ENCODE measurements at regions not wholly inside any gene's neighbourhood (a gene's known extent, or its start where the extent isn't known, plus 50 kb on each side); places are given as distances from the start of the nearest gene placed in this dataset.

DNA sequence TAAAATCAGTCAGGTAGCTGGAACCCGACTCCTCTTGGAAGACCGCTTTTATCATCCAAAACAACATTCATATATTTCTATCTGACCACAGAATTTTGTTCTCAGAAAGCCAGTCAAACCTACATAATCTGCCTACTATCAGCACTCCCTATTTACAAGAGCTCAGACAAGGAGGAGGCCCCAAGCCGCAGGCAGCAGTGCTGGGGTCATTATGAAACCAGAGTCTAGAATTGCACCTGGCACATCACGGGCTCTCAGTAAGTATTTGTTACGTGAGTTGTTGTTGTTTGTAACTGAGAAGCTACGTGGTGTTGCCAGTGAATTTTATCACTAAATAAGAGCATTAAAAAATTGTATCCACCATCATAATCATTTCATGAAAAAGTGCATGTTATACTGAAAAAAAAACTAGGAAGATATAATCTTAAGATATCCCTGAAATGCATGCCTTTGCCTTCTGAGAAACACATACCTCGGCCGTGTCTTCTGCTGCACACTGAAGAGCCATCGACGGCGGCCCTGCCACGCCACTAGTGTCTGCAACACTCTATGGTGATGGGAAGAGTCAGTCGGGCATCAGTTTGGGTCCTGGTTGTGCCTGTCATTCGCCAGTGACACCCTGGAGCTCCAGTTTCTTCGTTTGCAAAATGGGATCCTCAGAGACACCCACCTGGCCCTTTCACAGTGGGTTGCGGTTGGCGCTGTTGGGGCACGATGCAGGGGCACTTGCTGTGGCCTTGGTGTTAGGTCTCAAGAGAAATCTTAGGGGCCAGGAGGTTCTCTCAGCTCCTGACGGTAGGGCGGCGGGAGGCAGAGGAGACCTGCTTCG, 505.9 kb downstream of the EIPR1 start:
- Mint-ChIP-seq H3K27me3 (ENCODE audit: low read depth, poor library complexity) (no peaks in the 10 kb centered on the region), H3K4me3 (no peak overlapping the region), H3K27ac (no peak overlapping the region), H3K4me1 (peaks cover 38% of the 10 kb centered on the region), H3K36me3 (ENCODE audit: low read depth) (no peaks in the 10 kb centered on the region), H3K9me3 (peaks cover under 1% of the 10 kb centered on the region)
- TF ChIP-seq, protein P1, sequence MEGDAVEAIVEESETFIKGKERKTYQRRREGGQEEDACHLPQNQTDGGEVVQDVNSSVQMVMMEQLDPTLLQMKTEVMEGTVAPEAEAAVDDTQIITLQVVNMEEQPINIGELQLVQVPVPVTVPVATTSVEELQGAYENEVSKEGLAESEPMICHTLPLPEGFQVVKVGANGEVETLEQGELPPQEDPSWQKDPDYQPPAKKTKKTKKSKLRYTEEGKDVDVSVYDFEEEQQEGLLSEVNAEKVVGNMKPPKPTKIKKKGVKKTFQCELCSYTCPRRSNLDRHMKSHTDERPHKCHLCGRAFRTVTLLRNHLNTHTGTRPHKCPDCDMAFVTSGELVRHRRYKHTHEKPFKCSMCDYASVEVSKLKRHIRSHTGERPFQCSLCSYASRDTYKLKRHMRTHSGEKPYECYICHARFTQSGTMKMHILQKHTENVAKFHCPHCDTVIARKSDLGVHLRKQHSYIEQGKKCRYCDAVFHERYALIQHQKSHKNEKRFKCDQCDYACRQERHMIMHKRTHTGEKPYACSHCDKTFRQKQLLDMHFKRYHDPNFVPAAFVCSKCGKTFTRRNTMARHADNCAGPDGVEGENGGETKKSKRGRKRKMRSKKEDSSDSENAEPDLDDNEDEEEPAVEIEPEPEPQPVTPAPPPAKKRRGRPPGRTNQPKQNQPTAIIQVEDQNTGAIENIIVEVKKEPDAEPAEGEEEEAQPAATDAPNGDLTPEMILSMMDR (IDR thresholded peaks at IDR 0.05): no peak
- no peak for DNase-seq

DNA sequence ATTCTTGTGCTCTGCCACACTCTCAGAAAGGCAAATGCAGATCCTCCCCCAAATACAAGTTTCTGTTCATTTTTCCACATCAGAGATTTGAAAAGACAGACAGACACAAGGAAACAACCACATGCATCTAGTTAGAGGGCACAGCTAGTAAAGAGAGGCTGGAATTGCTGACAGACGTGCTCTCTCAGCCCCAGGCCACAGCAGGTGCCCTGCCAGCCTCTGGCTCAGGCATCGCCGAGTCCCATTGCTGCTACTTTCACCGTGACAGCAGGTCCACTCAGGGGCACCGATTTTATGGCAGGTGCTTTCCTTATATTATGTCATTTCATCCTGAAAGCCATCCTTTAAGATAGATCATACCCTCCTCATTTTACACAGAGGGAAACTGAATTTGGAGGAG, 507.5 kb downstream of the EIPR1 start:
- TF ChIP-seq, protein P1 (IDR thresholded peaks at IDR 0.05): no peak
- Mint-ChIP-seq H3K9me3 (no peaks in the 10 kb centered on the region), H3K4me1 (peaks cover 33% of the 10 kb centered on the region), H3K27ac (no peak overlapping the region), H3K27me3 (ENCODE audit: low read depth, poor library complexity) (no peaks in the 10 kb centered on the region), H3K36me3 (ENCODE audit: low read depth) (no peaks in the 10 kb centered on the region), H3K4me3 (no peak overlapping the region)
- no peak for DNase-seq

DNA sequence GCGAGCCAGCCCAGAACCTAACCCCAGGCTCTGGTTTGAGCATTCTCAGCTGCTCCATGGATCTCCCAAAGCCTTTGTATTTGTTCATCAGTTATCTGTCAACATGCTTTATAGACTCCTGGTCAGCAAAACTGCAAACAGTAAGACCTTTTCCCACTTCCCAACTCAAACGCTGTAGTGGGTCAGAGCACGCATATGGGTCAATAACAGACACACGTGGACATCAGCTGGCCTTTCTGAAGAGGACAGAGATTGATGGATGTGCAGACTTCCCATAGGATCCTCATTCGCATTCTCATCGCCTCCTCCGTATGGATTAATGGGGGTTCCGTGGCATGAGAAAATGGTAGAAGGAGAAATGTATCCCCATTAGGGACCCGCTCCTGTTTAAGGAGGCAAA, 508.1 kb downstream of the EIPR1 start:
- Mint-ChIP-seq H3K27ac (no peak overlapping the region), H3K4me3 (no peak overlapping the region), H3K4me1 (peaks cover 33% of the 10 kb centered on the region), H3K36me3 (ENCODE audit: low read depth) (no peaks in the 10 kb centered on the region), H3K27me3 (ENCODE audit: low read depth, poor library complexity) (no peaks in the 10 kb centered on the region), H3K9me3 (no peaks in the 10 kb centered on the region)
- no peak for DNase-seq
- TF ChIP-seq, protein P1 (IDR thresholded peaks at IDR 0.05): no peak

DNA sequence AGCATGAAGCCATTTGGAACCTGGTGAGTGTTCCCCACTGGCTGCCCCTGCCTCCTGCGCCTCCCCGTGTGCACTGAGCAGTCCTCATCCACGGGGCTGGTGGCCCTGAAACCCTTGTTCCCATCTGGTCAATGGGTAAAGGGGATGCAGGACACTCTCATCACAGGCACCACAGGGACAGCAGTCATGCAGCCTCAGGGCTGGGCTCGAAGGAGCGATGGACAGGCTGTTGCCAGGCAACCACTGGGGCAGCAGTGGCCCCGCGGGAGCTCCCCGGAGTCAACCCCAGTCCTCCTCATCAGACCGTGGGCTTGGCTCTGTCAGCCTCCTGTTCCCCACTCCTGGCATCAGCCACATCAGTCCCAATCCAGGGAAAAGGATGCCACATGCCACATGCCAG, 509.5 kb downstream of the EIPR1 start:
- Mint-ChIP-seq H3K36me3 (ENCODE audit: low read depth) (no peaks in the 10 kb centered on the region), H3K9me3 (no peaks in the 10 kb centered on the region), H3K4me3 (no peak overlapping the region), H3K4me1 (peaks cover 29% of the 10 kb centered on the region), H3K27me3 (ENCODE audit: low read depth, poor library complexity) (peaks cover 5% of the 10 kb centered on the region), H3K27ac (peak overlapping the region; percentile 88)
- TF ChIP-seq, protein P1 (IDR thresholded peaks at IDR 0.05): no peak
- no peak for DNase-seq

DNA sequence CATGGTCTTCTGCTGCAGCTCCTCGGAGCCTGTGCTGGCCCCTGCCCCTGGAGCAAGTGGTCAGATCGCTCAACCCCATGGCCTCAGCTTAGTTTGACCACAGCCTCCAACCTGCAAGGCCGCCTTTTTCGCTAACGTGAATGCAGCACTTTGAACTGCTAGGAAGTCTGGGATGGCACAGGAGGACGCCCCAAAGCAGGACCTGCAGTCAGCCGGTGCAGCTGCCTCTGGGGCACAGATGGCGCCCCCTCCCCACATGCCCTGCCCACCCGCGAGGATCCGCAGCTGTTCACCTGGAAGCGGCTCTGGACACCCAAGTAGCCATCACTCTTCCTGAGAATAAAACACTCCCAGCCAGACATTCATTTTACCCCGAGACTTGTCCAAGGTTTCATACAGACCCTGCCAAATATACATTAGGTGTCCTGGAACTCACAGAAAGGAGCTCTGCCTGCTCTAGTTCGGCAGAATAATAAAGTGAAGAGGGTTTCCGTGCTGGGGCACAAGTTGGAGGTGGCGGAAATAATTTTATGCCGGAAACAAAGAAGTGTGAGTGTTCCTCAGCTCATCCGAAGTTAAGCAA, 510.1 kb downstream of the EIPR1 start:
- Mint-ChIP-seq H3K4me3 (no peak overlapping the region), H3K36me3 (ENCODE audit: low read depth) (no peaks in the 10 kb centered on the region), H3K9me3 (no peaks in the 10 kb centered on the region), H3K27ac (peak overlapping the region; percentile 88), H3K4me1 (peaks cover 24% of the 10 kb centered on the region), H3K27me3 (ENCODE audit: low read depth, poor library complexity) (peaks cover 8% of the 10 kb centered on the region)
- TF ChIP-seq, protein P1 (IDR thresholded peaks at IDR 0.05): no peak
- DNase-seq: no peak

DNA sequence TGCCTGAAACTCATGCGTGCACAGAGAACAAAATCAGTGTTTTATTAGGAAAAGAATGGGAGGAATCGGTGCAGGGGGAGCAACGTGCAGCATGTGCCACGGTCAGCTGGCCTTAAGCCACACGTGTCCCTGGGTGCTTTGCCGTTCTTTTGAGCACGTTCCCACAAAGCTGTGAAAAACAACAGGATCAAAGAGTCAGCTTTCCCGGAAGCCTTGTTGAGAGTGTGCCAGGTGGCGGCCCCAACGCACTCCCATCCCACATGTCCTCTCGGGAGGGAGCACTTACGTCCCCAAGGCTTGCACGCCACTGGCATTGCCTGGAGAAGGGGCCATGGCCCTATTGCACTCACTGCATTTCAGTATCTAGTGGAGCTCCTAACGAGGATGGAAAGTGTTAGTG, 511.2 kb downstream of the EIPR1 start:
- Mint-ChIP-seq H3K27me3 (ENCODE audit: low read depth, poor library complexity) (peaks cover 8% of the 10 kb centered on the region), H3K36me3 (ENCODE audit: low read depth) (no peaks in the 10 kb centered on the region), H3K4me3 (no peak overlapping the region), H3K4me1 (peaks cover 17% of the 10 kb centered on the region), H3K27ac (no peak overlapping the region), H3K9me3 (no peaks in the 10 kb centered on the region)
- DNase-seq: no peak
- TF ChIP-seq, protein P1 (IDR thresholded peaks at IDR 0.05): no peak

All from nephron progenitor cell (in vitro differentiated cells).